Type B pancreatic cell (in vitro differentiated cells): ENCODE measurements at regions not wholly inside any gene's neighbourhood (a gene's known extent, or its start where the extent isn't known, plus 50 kb on each side); places are given as distances from the start of the nearest gene placed in this dataset.
"Not testable (repeated sequence)": the region's sequence is repeated elsewhere in the genome, so short reads cannot be mapped to it uniquely, and the experiment has no call there.

ENCODE experiments used
- DNase-seq: peaks from one replicate; pipeline ENCODE4 v3.0.0; 2021; ENCODE audit warnings: mixed read lengths; ENCODE audit not compliant: unreplicated experiment; ENCODE audit errors: extremely low spot score
- H3K27ac Mint-ChIP-seq: 2 replicates; pipeline ENCODE4 v1.8.0; 2021; ENCODE audit warnings: mild to moderate bottlenecking, mixed read lengths
- H3K27me3 Mint-ChIP-seq: 2 replicates; pipeline ENCODE4 v1.8.0; 2021; ENCODE audit warnings: mixed read lengths
- H3K36me3 Mint-ChIP-seq: 2 replicates; pipeline ENCODE4 v1.8.0; 2021; ENCODE audit warnings: mixed read lengths
- H3K4me1 Mint-ChIP-seq: one replicate; pipeline ENCODE4 v1.8.0; 2021; ENCODE audit warnings: mixed read lengths; ENCODE audit not compliant: unreplicated experiment
- H3K4me3 Mint-ChIP-seq: 2 replicates; pipeline ENCODE4 v1.8.0; 2021; ENCODE audit warnings: mild to moderate bottlenecking, mixed read lengths
- H3K9me3 Mint-ChIP-seq: 2 replicates; pipeline ENCODE4 v1.8.0; 2021; ENCODE audit warnings: mixed read lengths
- CTCF ChIP-seq: fragments of 200-600 bp; sonication (generic); conservative IDR thresholded peaks from 2 replicates; pipeline ENCODE4 v1.5.0; 2021; ENCODE audit warnings: antibody characterized with exemption, mild to moderate bottlenecking

GRCh38 chr13:61508936-61509335 lies 93.3 kb upstream of the PCDH20 start:
- Mint-ChIP-seq H3K4me3 (no peak overlapping the region), H3K9me3 (no peaks in the 10 kb centered on the region), H3K4me1 (no peaks in the 10 kb centered on the region), H3K27me3 (no peaks in the 10 kb centered on the region), H3K27ac (no peak overlapping the region), H3K36me3 (no peaks in the 10 kb centered on the region)
- no peak for DNase-seq
- TF ChIP-seq CTCF, result no peak

- no peak for TF ChIP-seq CTCF
- no peak overlapping the region for H3K27ac Mint-ChIP-seq
- no peaks in the 10 kb centered on the region for H3K27me3 Mint-ChIP-seq
- H3K36me3 Mint-ChIP-seq, result no peaks in the 10 kb centered on the region
- DNase-seq, result no peak
- H3K9me3 Mint-ChIP-seq, result no peaks in the 10 kb centered on the region
- H3K4me3 Mint-ChIP-seq, result no peak overlapping the region
- no peaks in the 10 kb centered on the region for H3K4me1 Mint-ChIP-seq
These were observed 84.5 kb upstream of the PCDH20 start for GRCh38 chr13:61500176-61500575.

GRCh38 chr13:61495648-61496047 lies 80.0 kb upstream of the PCDH20 start:
- Mint-ChIP-seq H3K36me3 (no peaks in the 10 kb centered on the region), H3K27ac (no peak overlapping the region), H3K4me3 (no peak overlapping the region), H3K27me3 (no peaks in the 10 kb centered on the region), H3K9me3 (no peaks in the 10 kb centered on the region), H3K4me1 (no peaks in the 10 kb centered on the region)
- no peak for TF ChIP-seq CTCF
- no peak for DNase-seq

- not testable (repeated sequence) for H3K36me3 Mint-ChIP-seq, H3K4me1 Mint-ChIP-seq, H3K27me3 Mint-ChIP-seq, DNase-seq, H3K4me3 Mint-ChIP-seq, H3K27ac Mint-ChIP-seq, H3K9me3 Mint-ChIP-seq
These were observed 77.9 kb upstream of the PCDH20 start for GRCh38 chr13:61493556-61493955.

GRCh38 chr13:61486496-61486895 lies 70.8 kb upstream of the PCDH20 start:
- no peaks in the 10 kb centered on the region for H3K9me3 Mint-ChIP-seq
- DNase-seq, result no peak
- no peak for TF ChIP-seq CTCF
- no peak overlapping the region for H3K4me3 Mint-ChIP-seq
- no peaks in the 10 kb centered on the region for H3K36me3 Mint-ChIP-seq
- H3K4me1 Mint-ChIP-seq, result no peaks in the 10 kb centered on the region
- H3K27me3 Mint-ChIP-seq, result no peaks in the 10 kb centered on the region
- H3K27ac Mint-ChIP-seq, result no peak overlapping the region

- H3K4me1 Mint-ChIP-seq, result no peaks in the 10 kb centered on the region
- H3K9me3 Mint-ChIP-seq, result no peaks in the 10 kb centered on the region
- H3K36me3 Mint-ChIP-seq, result no peaks in the 10 kb centered on the region
These were observed 69.6 kb upstream of the PCDH20 start for GRCh38 chr13:61485128-61485765.

More at GRCh38 chr13:61485128-61485765, 69.6 kb upstream of the PCDH20 start:
- Mint-ChIP-seq H3K27me3 (no peaks in the 10 kb centered on the region), H3K27ac (no peak overlapping the region), H3K4me3 (no peak overlapping the region)
- no peak for TF ChIP-seq CTCF
- no peak for DNase-seq
